ENCODE measurements at regions not wholly inside any gene's neighbourhood (a gene's known extent, or its start where the extent isn't known, plus 50 kb on each side); places are given as distances from the start of the nearest gene placed in this dataset.

- TF ChIP-seq CTCF (IDR thresholded peaks at IDR 0.05) (no peak), ELF4 (CRISPR knock-in tag; IDR thresholded peaks at IDR 0.05; ENCODE audit: low read depth) (no peak), ESRRA (CRISPR knock-in tag; IDR thresholded peaks at IDR 0.05; ENCODE audit: borderline replicate concordance) (no peak), USF2 (CRISPR knock-in tag; IDR thresholded peaks at IDR 0.05) (no peak), NFE2L1 (CRISPR knock-in tag; IDR thresholded peaks at IDR 0.05) (no peak), FOXP1 (CRISPR knock-in tag; IDR thresholded peaks at IDR 0.05; ENCODE audit: borderline replicate concordance) (no peak), MLX (CRISPR knock-in tag; IDR thresholded peaks at IDR 0.05) (no peak), TEAD4 (CRISPR knock-in tag; IDR thresholded peaks at IDR 0.05) (no peak), CDX4 (CRISPR knock-in tag; IDR thresholded peaks at IDR 0.05; ENCODE audit: borderline replicate concordance) (no peak), RORB (CRISPR knock-in tag; IDR thresholded peaks at IDR 0.05) (no peak), NFYB (CRISPR knock-in tag; conservative IDR thresholded peaks at IDR 0.05; ENCODE audit: low read depth) (no peak), FOXP4 (CRISPR knock-in tag; IDR thresholded peaks at IDR 0.05) (no peak), SP1 (CRISPR knock-in tag; conservative IDR thresholded peaks at IDR 0.05) (no peak)
Observed at GRCh38 chr2:175742367-175742766, 259.7 kb downstream of the LNPK start.
